HG02970 (cell line): ENCODE measurements at regions not wholly inside any gene's neighbourhood (a gene's known extent, or its start where the extent isn't known, plus 50 kb on each side); places are given as distances from the start of the nearest gene placed in this dataset.

ENCODE experiments used
- ATAC-seq: cut with Tn5 transposase; IDR thresholded peaks from one replicate; pipeline ENCODE4 v1.9.1; 2021; ENCODE audit warnings: mild to moderate bottlenecking, moderate library complexity, moderate number of reproducible peaks; ENCODE audit not compliant: unreplicated experiment, low FRiP score

- ATAC-seq, result no peak
These were observed 310.4 kb downstream of the AJAP1 start for GRCh38 chr1:4964634-4965345.

GRCh38 chr1:4963251-4963650, 308.8 kb downstream of the AJAP1 start:
- ATAC-seq, result no peak

GRCh38 chr1:4962836-4963235, 308.4 kb downstream of the AJAP1 start:
- ATAC-seq, result no peak

- ATAC-seq, result no peak
These were observed 307.7 kb downstream of the AJAP1 start for GRCh38 chr1:4961935-4962645.

- no peak for ATAC-seq
These were observed 306.5 kb downstream of the AJAP1 start for GRCh38 chr1:4960782-4961475.

GRCh38 chr1:4960336-4960735, 305.9 kb downstream of the AJAP1 start:
- ATAC-seq, result no peak

- no peak for ATAC-seq
These were observed 304.8 kb downstream of the AJAP1 start for GRCh38 chr1:4959216-4959615.

GRCh38 chr1:4957027-4957426, 302.6 kb downstream of the AJAP1 start:
- ATAC-seq, result no peak

- no peak for ATAC-seq
These were observed 300.0 kb downstream of the AJAP1 start for GRCh38 chr1:4954392-4954791.

GRCh38 chr1:4951601-4952000, 297.2 kb downstream of the AJAP1 start:
- no peak for ATAC-seq

GRCh38 chr1:4946343-4946742, 291.9 kb downstream of the AJAP1 start:
- ATAC-seq, result no peak

GRCh38 chr1:4944911-4945310, 290.5 kb downstream of the AJAP1 start:
- no peak for ATAC-seq

- ATAC-seq, result no peak
These were observed 289.7 kb downstream of the AJAP1 start for GRCh38 chr1:4944072-4944471.

GRCh38 chr1:4939266-4939665, 284.9 kb downstream of the AJAP1 start:
- ATAC-seq, result no peak

GRCh38 chr1:4937876-4938534, 283.6 kb downstream of the AJAP1 start:
- ATAC-seq, result no peak

- ATAC-seq, result no peak
These were observed 281.4 kb downstream of the AJAP1 start for GRCh38 chr1:4935807-4936206.

GRCh38 chr1:4933232-4933631, 278.8 kb downstream of the AJAP1 start:
- no peak for ATAC-seq

- no peak for ATAC-seq
These were observed 278.1 kb downstream of the AJAP1 start for GRCh38 chr1:4932311-4933030.

- ATAC-seq, result no peak
These were observed 277.1 kb downstream of the AJAP1 start for GRCh38 chr1:4931486-4931885.

- ATAC-seq, result no peak
These were observed 273.8 kb downstream of the AJAP1 start for GRCh38 chr1:4928186-4928585.
